Epidermal melanocyte (primary cell): ENCODE measurements at regions not wholly inside any gene's neighbourhood (a gene's known extent, or its start where the extent isn't known, plus 50 kb on each side); places are given as distances from the start of the nearest gene placed in this dataset.
"Not testable (repeated sequence)": the region's sequence is repeated elsewhere in the genome, so short reads cannot be mapped to it uniquely, and the experiment has no call there.

Experiments used
- DNase-seq: peaks from one replicate; pipeline ENCODE4 v3.0.0; 2011; ENCODE audit warnings: low spot score; ENCODE audit not compliant: insufficient read length

GRCh38 chr3:40698611-40699010 is 173.9 kb downstream of the ZNF621 start:
- not testable (repeated sequence) for DNase-seq

GRCh38 chr3:40701016-40701588 is 176.3 kb downstream of the ZNF621 start:
- DNase-seq: no peak

GRCh38 chr3:40704224-40704623 is 179.5 kb downstream of the ZNF621 start:
- DNase-seq: no peak

GRCh38 chr3:40705663-40706062 is 180.9 kb downstream of the ZNF621 start:
- no peak for DNase-seq

- DNase-seq: no peak
Measured at GRCh38 chr3:40713306-40713705, 188.5 kb downstream of the ZNF621 start.

GRCh38 chr3:40713795-40714194 is 189.0 kb downstream of the ZNF621 start:
- DNase-seq: no peak

GRCh38 chr3:40714771-40715345 is 190.1 kb downstream of the ZNF621 start:
- DNase-seq: no peak

- DNase-seq: no peak
Measured at GRCh38 chr3:40715551-40715950, 190.8 kb downstream of the ZNF621 start.

GRCh38 chr3:40717471-40717870 is 192.7 kb downstream of the ZNF621 start:
- DNase-seq: no peak

- no peak for DNase-seq
Measured at GRCh38 chr3:40718209-40718608, 193.4 kb downstream of the ZNF621 start.

- no peak for DNase-seq
Measured at GRCh38 chr3:40718681-40719080, 193.9 kb downstream of the ZNF621 start.

- no peak for DNase-seq
Measured at GRCh38 chr3:40719660-40720287, 195.0 kb downstream of the ZNF621 start.

- DNase-seq: no peak
Measured at GRCh38 chr3:40720341-40720740, 195.6 kb downstream of the ZNF621 start.

GRCh38 chr3:40720863-40721262 is 196.1 kb downstream of the ZNF621 start:
- DNase-seq: no peak

- no peak for DNase-seq
Measured at GRCh38 chr3:40723083-40723660, 198.4 kb downstream of the ZNF621 start.

GRCh38 chr3:40725031-40725430 is 200.3 kb downstream of the ZNF621 start:
- DNase-seq: no peak

- DNase-seq: no peak
Measured at GRCh38 chr3:40731445-40731844, 206.7 kb downstream of the ZNF621 start.

GRCh38 chr3:40736943-40737342 is 212.2 kb downstream of the ZNF621 start:
- DNase-seq: no peak

GRCh38 chr3:40737343-40737742 is 212.6 kb downstream of the ZNF621 start:
- no peak for DNase-seq

- no peak for DNase-seq
Measured at GRCh38 chr3:40739971-40740370, 215.2 kb downstream of the ZNF621 start.

GRCh38 chr3:40741729-40742128 is 217.0 kb downstream of the ZNF621 start:
- DNase-seq: no peak

GRCh38 chr3:40745381-40746106 is 220.8 kb downstream of the ZNF621 start:
- DNase-seq: no peak
